ENCODE measurements at regions not wholly inside any gene's neighbourhood (a gene's known extent, or its start where the extent isn't known, plus 50 kb on each side); places are given as distances from the start of the nearest gene placed in this dataset.

GRCh38 chr6:90893400-90893799 is 306.5 kb upstream of the MAP3K7 start:
- TF ChIP-seq, protein P1, sequence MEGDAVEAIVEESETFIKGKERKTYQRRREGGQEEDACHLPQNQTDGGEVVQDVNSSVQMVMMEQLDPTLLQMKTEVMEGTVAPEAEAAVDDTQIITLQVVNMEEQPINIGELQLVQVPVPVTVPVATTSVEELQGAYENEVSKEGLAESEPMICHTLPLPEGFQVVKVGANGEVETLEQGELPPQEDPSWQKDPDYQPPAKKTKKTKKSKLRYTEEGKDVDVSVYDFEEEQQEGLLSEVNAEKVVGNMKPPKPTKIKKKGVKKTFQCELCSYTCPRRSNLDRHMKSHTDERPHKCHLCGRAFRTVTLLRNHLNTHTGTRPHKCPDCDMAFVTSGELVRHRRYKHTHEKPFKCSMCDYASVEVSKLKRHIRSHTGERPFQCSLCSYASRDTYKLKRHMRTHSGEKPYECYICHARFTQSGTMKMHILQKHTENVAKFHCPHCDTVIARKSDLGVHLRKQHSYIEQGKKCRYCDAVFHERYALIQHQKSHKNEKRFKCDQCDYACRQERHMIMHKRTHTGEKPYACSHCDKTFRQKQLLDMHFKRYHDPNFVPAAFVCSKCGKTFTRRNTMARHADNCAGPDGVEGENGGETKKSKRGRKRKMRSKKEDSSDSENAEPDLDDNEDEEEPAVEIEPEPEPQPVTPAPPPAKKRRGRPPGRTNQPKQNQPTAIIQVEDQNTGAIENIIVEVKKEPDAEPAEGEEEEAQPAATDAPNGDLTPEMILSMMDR (IDR thresholded peaks at IDR 0.05; ENCODE audit: control extremely low read depth in 1 of 3, insufficient read depth in 1 of 3, low read depth in 1 of 3, low read length in 3 of 3), result no peak
- TF ChIP-seq ASH2L (IDR thresholded peaks at IDR 0.05; ENCODE audit: low read length), result no peak
- TF ChIP-seq E2F6 (IDR thresholded peaks at IDR 0.05), result no peak
- no peak for TF ChIP-seq EZH2 (IDR thresholded peaks at IDR 0.05; ENCODE audit: low read depth, low read length, severe bottlenecking)
- no peak for TF ChIP-seq YY1 (IDR thresholded peaks at IDR 0.05; ENCODE audit: low read depth, low read length)
- no peak for TF ChIP-seq TAF1 (IDR thresholded peaks at IDR 0.05; ENCODE audit: low read depth, low read length)
- TF ChIP-seq BACH1 (IDR thresholded peaks at IDR 0.05; ENCODE audit: low read length), result no peak

Measured in H1 (cell line).